ENCODE measurements at regions not wholly inside any gene's neighbourhood (a gene's known extent, or its start where the extent isn't known, plus 50 kb on each side); places are given as distances from the start of the nearest gene placed in this dataset.

- no peak for TF ChIP-seq CTCF (IDR thresholded peaks at IDR 0.05; ENCODE audit: low read depth, low read length, poor library complexity, severe bottlenecking)
- no peak for TF ChIP-seq EZH2phosphoT487 (IDR thresholded peaks at IDR 0.05; ENCODE audit: borderline replicate concordance, low read length)
Measured at GRCh38 chr16:22664132-22664531, 149.8 kb upstream of the HS3ST2 start.
